HCT116 (cell line): ENCODE measurements at regions not wholly inside any gene's neighbourhood (a gene's known extent, or its start where the extent isn't known, plus 50 kb on each side); places are given as distances from the start of the nearest gene placed in this dataset.

Source experiments
- ATAC-seq: fragments of 200-7000 bp; cut with Tn5 transposase; 2 replicates; pipeline ENCODE4 v1.9.1; 2020; ENCODE audit warnings: mild to moderate bottlenecking, moderate library complexity
- BruUV-seq: library from RNA; stranded (reverse); fragments of 400-500 nt; replicated peaks from 2 replicates; lab custom pipeline; 2021; lab: Mats Ljungman, UMichigan
- CTCF ChIA-PET: fragments of 300-600 bp; sonication (Branson Sonifier 250); formaldehyde crosslinking; loops from one replicate; lab custom pipeline; 2021; ENCODE audit warnings: antibody characterized with exemption; lab: Charles Lee
- POLR2A ChIA-PET: fragments of 300-600, 350-600 bp; sonication (Branson Sonifier 250); formaldehyde crosslinking; loops from one replicate; lab custom pipeline; 2021; ENCODE audit warnings: antibody characterized with exemption; lab: Charles Lee
- RAD21 ChIA-PET, 2 experiments: fragments of 300-600 bp; sonication (Branson Sonifier 250); formaldehyde crosslinking; loops; one replicate each; lab custom pipeline; 2023; ENCODE audit warnings: low total read pairs in 2 of 2; ENCODE audit not compliant: uncharacterized antibody in 2 of 2, unreplicated experiment in 2 of 2, low non-redundant PET in 1 of 2; lab: Charles Lee
- DNase-seq: peaks from one replicate; pipeline ENCODE4 v3.0.0-alpha.2; 2010; ENCODE audit warnings: low read depth, low spot score
- H2AFZ ChIP-seq: fragments of 200-600 bp; shearing (Covaris generic), sonication (generic); 2 replicates; pipeline ENCODE4 v1.6.1; 2017; ENCODE audit warnings: low read depth, mixed run types, mixed read lengths, antibody characterized with exemption, low read length; ENCODE audit not compliant: poor library complexity, severe bottlenecking
- H3K27ac ChIP-seq: 2 replicates; pipeline ENCODE4 v1.5.1; 2012; ENCODE audit warnings: low read depth, low read length
- H3K27me3 ChIP-seq: fragments of 200-600 bp; sonication (generic); 2 replicates; pipeline ENCODE4 v1.6.1; 2016; ENCODE audit warnings: mixed run types, low read length, mixed read lengths; ENCODE audit not compliant: insufficient read depth
- H3K36me3 ChIP-seq, 2 experiments: fragments of 200-500 bp in 1 of 2; fragments of 200-600 bp in 1 of 2; sonication (Bioruptor generic) in 1 of 2; sonication (generic) in 1 of 2; 2 replicates each; pipeline versions ENCODE4 v1.5.1 to v1.6.1; 2014 to 2016; ENCODE audit warnings: low read length in 2 of 2, inconsistent platforms in 1 of 2, mixed read lengths in 1 of 2, mixed run types in 1 of 2; ENCODE audit not compliant: insufficient read depth in 2 of 2, control insufficient read depth in 1 of 2
- H3K4me1 ChIP-seq, 2 experiments: fragments of 200-600 bp in 1 of 2; sonication (generic) in 1 of 2; 2 replicates each; pipeline versions ENCODE4 v1.5.1 to v1.6.1; 2012 to 2017; ENCODE audit warnings: low read length in 2 of 2, inconsistent platforms in 1 of 2, mild to moderate bottlenecking in 1 of 2, mixed read lengths in 1 of 2, mixed run types in 1 of 2, moderate library complexity in 1 of 2; ENCODE audit not compliant: insufficient read depth in 2 of 2, control insufficient read depth in 1 of 2
- H3K4me2 ChIP-seq: fragments of 200-600 bp; sonication (generic); 2 replicates; pipeline ENCODE4 v1.6.1; 2017; ENCODE audit warnings: mixed run types, low read length, mixed read lengths
- H3K4me3 ChIP-seq, 2 experiments: fragments of 200-600 bp in 1 of 2; sonication (generic) in 1 of 2; replicated peaks in 1 of 2; 2 replicates each; pipeline ENCODE4 v1.5.1; 2011 to 2016; ENCODE audit warnings: low read length in 2 of 2, control low read depth in 1 of 2, low read depth in 1 of 2, mild to moderate bottlenecking in 1 of 2, mixed read lengths in 1 of 2, mixed run types in 1 of 2
- H3K79me2 ChIP-seq: fragments of 200-600 bp; sonication (generic); 2 replicates; pipeline ENCODE4 v1.6.1; 2017; ENCODE audit warnings: mild to moderate bottlenecking, mixed run types, low read length, moderate library complexity, mixed read lengths; ENCODE audit not compliant: insufficient read depth
- H3K9ac ChIP-seq: fragments of 200-600 bp; sonication (generic); 2 replicates; pipeline ENCODE4 v1.6.1; 2016; ENCODE audit warnings: low read length, mixed read lengths
- H3K9me2 ChIP-seq: fragments of 200-600 bp; sonication (generic), shearing (Covaris generic); 2 replicates; pipeline ENCODE4 v1.6.1; 2017; ENCODE audit warnings: mixed run types, mild to moderate bottlenecking, moderate library complexity; ENCODE audit not compliant: insufficient read depth
- H3K9me3 ChIP-seq, 2 experiments: fragments of 200-500 bp in 1 of 2; fragments of 200-600 bp in 1 of 2; sonication (Bioruptor generic) in 1 of 2; sonication (generic) in 1 of 2; 2 replicates each; pipeline ENCODE4 v1.6.1; 2014 to 2017; ENCODE audit warnings: low read length in 2 of 2, mixed read lengths in 2 of 2, inconsistent platforms in 1 of 2, low read depth in 1 of 2, mild to moderate bottlenecking in 1 of 2, mixed run types in 1 of 2, moderate library complexity in 1 of 2; ENCODE audit not compliant: control insufficient read depth in 1 of 2, insufficient read depth in 1 of 2
- H4K20me1 ChIP-seq: fragments of 200-600 bp; sonication (generic), shearing (Covaris generic); 2 replicates; pipeline ENCODE4 v1.6.1; 2017; ENCODE audit warnings: mixed run types, mild to moderate bottlenecking, moderate library complexity; ENCODE audit not compliant: insufficient read depth
- CTCF ChIP-seq, 3 experiments: fragments of 200-600 bp in 1 of 3; sonication (generic) in 1 of 3; IDR thresholded peaks in 2 of 3; conservative IDR thresholded peaks in 1 of 3; 2 replicates each; pipeline ENCODE4 v1.5.1; 2012 to 2017; ENCODE audit warnings: low read depth in 2 of 3, low read length in 2 of 3, antibody characterized with exemption in 1 of 3, borderline replicate concordance in 1 of 3, control low read depth in 1 of 3, mild to moderate bottlenecking in 1 of 3, mixed read lengths in 1 of 3, mixed run types in 1 of 3, moderate library complexity in 1 of 3; ENCODE audit not compliant: insufficient read depth in 1 of 3
- EGR1 ChIP-seq: IDR thresholded peaks from 2 replicates; pipeline ENCODE4 v1.6.1; 2012; ENCODE audit warnings: low read depth
- EZH2 ChIP-seq: fragments of 200-600 bp; sonication (generic); IDR thresholded peaks from 2 replicates; pipeline ENCODE4 v1.6.1; 2017; ENCODE audit warnings: antibody characterized with exemption, mixed run types
- EZH2phosphoT487 ChIP-seq: fragments of 200-600 bp; IDR thresholded peaks from 2 replicates; pipeline ENCODE4 v1.6.1; 2018; ENCODE audit warnings: antibody characterized with exemption, borderline replicate concordance
- FOSL1 ChIP-seq: IDR thresholded peaks from 2 replicates; pipeline ENCODE4 v1.6.1; 2012; ENCODE audit warnings: low read depth
- JUND ChIP-seq: IDR thresholded peaks from 2 replicates; pipeline ENCODE4 v1.6.1; 2012
- POLR2A ChIP-seq: IDR thresholded peaks from 2 replicates; pipeline ENCODE4 v1.7.0; 2011; ENCODE audit warnings: borderline replicate concordance; ENCODE audit not compliant: insufficient read depth, insufficient read length; ENCODE audit errors: extremely low read depth
- POLR2AphosphoS5 ChIP-seq: IDR thresholded peaks from 2 replicates; pipeline ENCODE4 v1.6.1; 2011; ENCODE audit warnings: mild to moderate bottlenecking, low read depth, low read length, moderate library complexity
- RAD21 ChIP-seq: IDR thresholded peaks from 2 replicates; pipeline ENCODE4 v1.6.1; 2012; ENCODE audit warnings: low read depth, mild to moderate bottlenecking
- SIN3A ChIP-seq: IDR thresholded peaks from 2 replicates; pipeline ENCODE4 v1.6.1; 2012; ENCODE audit warnings: low read depth
- SP1 ChIP-seq: IDR thresholded peaks from 2 replicates; pipeline ENCODE4 v1.6.1; 2012; ENCODE audit warnings: low read depth
- SRF ChIP-seq: IDR thresholded peaks from 2 replicates; pipeline ENCODE4 v1.6.1; 2012; ENCODE audit warnings: low read depth
- TCF7L2 ChIP-seq: IDR thresholded peaks from 2 replicates; pipeline ENCODE4 v1.7.0; 2011; ENCODE audit warnings: borderline replicate concordance, inconsistent platforms; ENCODE audit not compliant: insufficient read depth, insufficient read length; ENCODE audit errors: extremely low read depth
- YY1 ChIP-seq: IDR thresholded peaks from 2 replicates; pipeline ENCODE4 v1.6.1; 2011; ENCODE audit warnings: low read length, low read depth, moderate library complexity, mild to moderate bottlenecking; ENCODE audit not compliant: insufficient replicate concordance; ENCODE audit errors: extremely low read depth
- ZBTB33 ChIP-seq: IDR thresholded peaks from 2 replicates; pipeline ENCODE4 v1.6.1; 2011; ENCODE audit warnings: mild to moderate bottlenecking, low read length, moderate library complexity; ENCODE audit not compliant: insufficient replicate concordance; ENCODE audit errors: extremely low read depth
- ZFX ChIP-seq: fragments of 450-650 bp; IDR thresholded peaks from 2 replicates; pipeline ENCODE4 v1.6.1; 2017
- ZNF274 ChIP-seq: fragments of 200-500 bp; sonication (Bioruptor generic); IDR thresholded peaks from 2 replicates; pipeline ENCODE4 v1.6.1; 2014; ENCODE audit warnings: mild to moderate bottlenecking, low read depth, low read length, inconsistent platforms
- intact Hi-C: fragments of 100-400 bp; cut with micrococcal nuclease; formaldehyde crosslinking; loops from 2 replicates; pipeline ENCODE4 v1.10.0; 2022
- TF ChIP-seq, protein P1 (sequence below): IDR thresholded peaks from 2 replicates; pipeline ENCODE4 v1.6.1; 2012; ENCODE audit warnings: low read depth
- TF ChIP-seq, protein P2 (sequence below): IDR thresholded peaks from 2 replicates; pipeline ENCODE4 v1.6.1; 2012

GRCh38 chr5:116779846-116780245, 205.2 kb upstream of the SEMA6A start:
- ChIA-PET POLR2A (no interaction called here), CTCF (no interaction called here), RAD21 (no interaction called here)
- Histone ChIP-seq H3K27ac (no peak overlapping the region), H3K4me3 (no peak overlapping the region), H3K9me3 (no peaks in the 10 kb centered on the region), H3K9me2 (no peaks in the 10 kb centered on the region), H4K20me1 (no peaks in the 10 kb centered on the region), H3K9ac (no peak overlapping the region), H2AFZ (no peak overlapping the region), H3K4me1 (no peaks in the 10 kb centered on the region), H3K27me3 (no peaks in the 10 kb centered on the region), H3K79me2 (no peaks in the 10 kb centered on the region), H3K4me2 (no peak overlapping the region), H3K36me3 (no peaks in the 10 kb centered on the region)
- ATAC-seq (no peak), DNase-seq (no peak)
- TF ChIP-seq RAD21 (no peak), YY1 (no peak), JUND (no peak), SP1 (no peak), EZH2phosphoT487 (no peak), SRF (no peak), POLR2A (no peak), EZH2 (no peak), CTCF (IDR thresholded peaks at IDR 0.05 in 2 of 3, conservative IDR thresholded peaks at IDR 0.05 in 1 of 3; ENCODE audit: borderline replicate concordance in 1 of 3, insufficient read depth in 1 of 3, low read depth in 2 of 3, low read length in 2 of 3) (no peak), SIN3A (no peak), ZNF274 (no peak), ZBTB33 (no peak), POLR2AphosphoS5 (no peak), TCF7L2 (no peak), EGR1 (no peak), FOSL1 (no peak), ZFX (no peak)
- TF ChIP-seq, protein P1, sequence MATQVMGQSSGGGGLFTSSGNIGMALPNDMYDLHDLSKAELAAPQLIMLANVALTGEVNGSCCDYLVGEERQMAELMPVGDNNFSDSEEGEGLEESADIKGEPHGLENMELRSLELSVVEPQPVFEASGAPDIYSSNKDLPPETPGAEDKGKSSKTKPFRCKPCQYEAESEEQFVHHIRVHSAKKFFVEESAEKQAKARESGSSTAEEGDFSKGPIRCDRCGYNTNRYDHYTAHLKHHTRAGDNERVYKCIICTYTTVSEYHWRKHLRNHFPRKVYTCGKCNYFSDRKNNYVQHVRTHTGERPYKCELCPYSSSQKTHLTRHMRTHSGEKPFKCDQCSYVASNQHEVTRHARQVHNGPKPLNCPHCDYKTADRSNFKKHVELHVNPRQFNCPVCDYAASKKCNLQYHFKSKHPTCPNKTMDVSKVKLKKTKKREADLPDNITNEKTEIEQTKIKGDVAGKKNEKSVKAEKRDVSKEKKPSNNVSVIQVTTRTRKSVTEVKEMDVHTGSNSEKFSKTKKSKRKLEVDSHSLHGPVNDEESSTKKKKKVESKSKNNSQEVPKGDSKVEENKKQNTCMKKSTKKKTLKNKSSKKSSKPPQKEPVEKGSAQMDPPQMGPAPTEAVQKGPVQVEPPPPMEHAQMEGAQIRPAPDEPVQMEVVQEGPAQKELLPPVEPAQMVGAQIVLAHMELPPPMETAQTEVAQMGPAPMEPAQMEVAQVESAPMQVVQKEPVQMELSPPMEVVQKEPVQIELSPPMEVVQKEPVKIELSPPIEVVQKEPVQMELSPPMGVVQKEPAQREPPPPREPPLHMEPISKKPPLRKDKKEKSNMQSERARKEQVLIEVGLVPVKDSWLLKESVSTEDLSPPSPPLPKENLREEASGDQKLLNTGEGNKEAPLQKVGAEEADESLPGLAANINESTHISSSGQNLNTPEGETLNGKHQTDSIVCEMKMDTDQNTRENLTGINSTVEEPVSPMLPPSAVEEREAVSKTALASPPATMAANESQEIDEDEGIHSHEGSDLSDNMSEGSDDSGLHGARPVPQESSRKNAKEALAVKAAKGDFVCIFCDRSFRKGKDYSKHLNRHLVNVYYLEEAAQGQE, result no peak
- TF ChIP-seq, protein P2, sequence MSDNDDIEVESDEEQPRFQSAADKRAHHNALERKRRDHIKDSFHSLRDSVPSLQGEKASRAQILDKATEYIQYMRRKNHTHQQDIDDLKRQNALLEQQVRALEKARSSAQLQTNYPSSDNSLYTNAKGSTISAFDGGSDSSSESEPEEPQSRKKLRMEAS, result no peak
- intact Hi-C loops, result no loop called here
- BruUV-seq, result no TSS peak
